GM04503 (cell line): ENCODE measurements at regions not wholly inside any gene's neighbourhood (a gene's known extent, or its start where the extent isn't known, plus 50 kb on each side); places are given as distances from the start of the nearest gene placed in this dataset.
"Not testable (repeated sequence)": the region's sequence is repeated elsewhere in the genome, so short reads cannot be mapped to it uniquely, and the experiment has no call there.

ENCODE experiments used
- DNase-seq: peaks from one replicate; pipeline ENCODE4 v3.0.0-alpha.2; 2012; ENCODE audit warnings: low read depth

- no peak for DNase-seq
Measured at GRCh38 chr10:36050763-36051499, 408.8 kb upstream of the FZD8 start.

- no peak for DNase-seq
Measured at GRCh38 chr10:36048780-36049179, 406.7 kb upstream of the FZD8 start.

DNA sequence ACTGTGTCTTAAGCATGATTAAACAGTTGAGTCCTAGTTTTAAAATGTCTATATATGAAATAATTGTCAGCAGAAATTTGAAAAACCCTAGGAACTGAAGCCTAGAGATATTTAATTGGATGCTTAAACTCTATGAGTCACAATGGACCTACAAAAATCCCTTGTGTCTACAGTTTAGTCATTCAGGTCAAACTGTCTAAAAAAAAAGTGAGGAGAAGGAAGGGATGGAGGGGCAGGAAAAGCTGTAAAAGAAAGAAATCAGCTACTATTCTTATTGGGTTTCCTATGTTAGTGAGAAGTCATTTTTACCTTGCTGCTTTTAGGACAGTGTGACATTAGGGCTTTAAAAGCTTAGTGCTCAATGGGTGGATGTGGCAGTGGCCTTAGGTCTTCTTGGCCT lies 406.1 kb upstream of the FZD8 start:
- DNase-seq = no peak

DNA sequence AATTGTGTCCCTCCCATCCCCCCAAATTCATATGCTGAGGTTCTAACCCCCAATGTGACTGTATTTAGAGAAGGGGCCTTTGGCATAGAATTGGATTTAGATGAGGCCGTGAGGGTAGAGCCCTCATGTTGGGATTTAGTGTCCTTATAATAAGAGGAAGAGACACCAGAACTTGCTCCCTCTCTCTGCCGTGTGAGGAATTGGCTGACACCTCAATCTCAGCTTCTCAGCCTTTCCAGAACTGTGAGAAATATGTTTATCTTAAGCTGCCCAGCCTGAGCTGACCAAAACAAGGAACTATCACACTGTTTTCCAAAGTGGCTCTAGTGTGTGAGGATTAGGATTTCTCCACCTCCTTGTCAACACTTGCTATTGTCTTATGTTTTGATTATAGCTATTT lies 400.0 kb upstream of the FZD8 start:
- DNase-seq = no peak

DNA sequence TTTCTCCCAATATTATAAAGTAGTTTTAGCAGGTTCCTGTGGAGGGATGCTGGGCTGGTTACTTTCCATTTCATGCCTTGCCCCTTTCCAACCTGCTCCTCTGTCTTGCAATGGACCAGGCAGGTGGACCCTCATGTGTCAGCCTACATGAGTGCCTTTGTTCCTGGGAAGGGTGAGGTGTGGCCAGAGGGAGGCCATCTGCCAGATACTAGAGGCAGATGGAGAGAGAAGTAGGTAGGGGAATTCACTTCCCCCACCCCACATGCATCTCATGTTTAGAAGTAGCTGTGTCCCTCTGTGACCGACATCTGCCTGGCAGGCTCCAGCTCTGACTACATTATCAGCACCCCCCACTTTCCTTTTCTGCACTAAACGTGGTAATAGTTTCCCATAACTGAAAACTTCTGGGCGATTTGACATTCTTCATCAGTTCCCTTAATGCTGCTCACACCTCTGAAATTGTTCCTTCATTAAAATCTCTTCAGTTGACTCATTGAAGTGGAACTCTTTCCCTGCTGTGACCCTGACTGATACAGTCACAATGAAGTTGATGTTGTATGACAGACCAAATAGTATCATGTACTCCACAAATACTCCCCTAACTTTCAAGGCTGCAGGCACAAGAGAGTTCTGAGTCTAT lies 396.3 kb upstream of the FZD8 start:
- no peak for DNase-seq

GRCh38 chr10:36036137-36036536 lies 394.0 kb upstream of the FZD8 start:
- DNase-seq = no peak

GRCh38 chr10:36033808-36034207 lies 391.7 kb upstream of the FZD8 start:
- no peak for DNase-seq

- DNase-seq = no peak
Measured at GRCh38 chr10:36030516-36030915, 388.4 kb upstream of the FZD8 start.

GRCh38 chr10:36026656-36027390 lies 384.7 kb upstream of the FZD8 start:
- peak; percentile 71 for DNase-seq

GRCh38 chr10:36026081-36026480 lies 384.0 kb upstream of the FZD8 start:
- no peak for DNase-seq

DNA sequence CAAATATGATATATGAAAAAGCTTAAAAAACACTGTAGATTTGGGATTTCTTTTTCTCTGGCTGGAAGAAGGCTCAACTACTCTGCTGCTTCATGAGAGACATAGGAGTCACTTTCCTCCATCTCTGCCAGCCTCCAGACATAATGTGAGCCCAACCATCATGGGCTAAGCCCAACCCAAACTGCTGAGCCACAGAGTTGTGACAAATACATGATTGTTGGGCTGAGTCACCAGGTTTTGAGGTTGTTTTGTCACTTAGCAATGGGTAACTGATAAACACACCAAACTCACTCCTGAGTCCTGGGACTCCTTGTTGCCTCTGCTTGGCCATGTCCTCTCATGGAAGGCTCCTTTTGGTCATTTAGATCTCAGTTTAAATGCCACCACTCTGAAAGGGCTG lies 381.8 kb upstream of the FZD8 start:
- DNase-seq = peak; percentile 93

- no peak for DNase-seq
Measured at GRCh38 chr10:36021096-36021495, 379.0 kb upstream of the FZD8 start.

- DNase-seq = no peak
Measured at GRCh38 chr10:36019749-36020148, 377.7 kb upstream of the FZD8 start.

DNA sequence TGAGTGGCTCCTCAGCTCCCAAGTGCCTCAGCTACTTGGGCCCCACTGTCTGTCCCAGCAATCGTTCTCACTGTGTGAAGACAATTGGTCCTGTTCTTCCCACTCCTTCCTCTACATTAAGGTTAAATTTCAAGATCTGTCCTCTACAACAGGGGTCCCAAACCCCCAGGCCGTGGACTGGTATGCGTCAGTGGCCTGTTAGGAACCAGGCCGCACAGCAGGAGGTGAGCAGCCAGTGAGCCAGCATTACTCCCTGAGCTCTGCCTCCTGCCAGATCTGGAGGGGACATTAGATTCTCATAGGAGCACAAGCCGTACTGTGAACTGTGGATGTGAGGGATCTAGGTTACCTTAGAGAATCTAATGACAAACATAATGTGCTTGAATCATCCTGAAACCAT lies 376.9 kb upstream of the FZD8 start:
- no peak for DNase-seq

DNA sequence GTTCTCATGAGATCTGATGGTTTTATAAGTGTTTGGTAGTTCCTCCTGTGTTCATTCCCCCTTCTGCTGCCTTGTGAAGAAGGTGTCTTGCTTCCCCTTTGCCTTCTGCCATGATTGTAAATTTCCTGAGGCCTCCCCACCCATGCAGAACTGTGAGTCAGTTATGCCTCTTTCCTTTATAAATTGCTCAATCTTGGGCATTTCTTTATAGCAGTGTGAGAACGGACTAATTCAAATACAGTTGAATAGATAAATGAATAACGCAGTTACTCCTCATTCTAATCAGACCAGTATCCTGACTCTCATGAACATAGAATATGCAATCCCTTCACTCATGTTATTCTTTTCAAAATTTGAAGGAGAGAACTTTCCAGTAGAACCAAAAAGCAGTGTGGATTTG lies 375.0 kb upstream of the FZD8 start:
- DNase-seq = no peak

GRCh38 chr10:36007369-36007768 lies 365.3 kb upstream of the FZD8 start:
- no peak for DNase-seq

GRCh38 chr10:36003688-36004087 lies 361.6 kb upstream of the FZD8 start:
- DNase-seq = no peak

- DNase-seq = no peak
Measured at GRCh38 chr10:36003031-36003600, 361.0 kb upstream of the FZD8 start.

- DNase-seq = no peak
Measured at GRCh38 chr10:36002445-36002844, 360.3 kb upstream of the FZD8 start.

GRCh38 chr10:36000754-36001153 lies 358.7 kb upstream of the FZD8 start:
- DNase-seq = not testable (repeated sequence)

DNA sequence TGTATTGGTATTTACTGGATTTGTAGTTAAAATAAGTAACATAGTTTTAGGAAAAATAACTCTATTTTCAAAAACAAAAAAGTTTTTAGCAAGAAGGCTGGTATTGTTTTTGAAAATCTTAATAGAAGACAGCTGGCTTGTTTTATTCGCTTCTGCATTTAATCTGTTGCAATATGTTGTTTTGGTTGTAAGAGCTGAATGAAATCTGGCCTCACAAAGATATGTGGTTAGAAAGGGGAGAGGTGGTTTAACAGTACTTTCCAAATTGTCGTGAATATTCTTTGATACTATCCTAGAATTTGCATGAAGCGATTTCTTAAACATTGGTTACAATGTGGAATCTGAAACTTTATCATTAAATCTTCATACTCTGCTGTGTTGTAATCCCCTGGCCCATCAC lies 355.9 kb upstream of the FZD8 start:
- peak; percentile 25 for DNase-seq

DNA sequence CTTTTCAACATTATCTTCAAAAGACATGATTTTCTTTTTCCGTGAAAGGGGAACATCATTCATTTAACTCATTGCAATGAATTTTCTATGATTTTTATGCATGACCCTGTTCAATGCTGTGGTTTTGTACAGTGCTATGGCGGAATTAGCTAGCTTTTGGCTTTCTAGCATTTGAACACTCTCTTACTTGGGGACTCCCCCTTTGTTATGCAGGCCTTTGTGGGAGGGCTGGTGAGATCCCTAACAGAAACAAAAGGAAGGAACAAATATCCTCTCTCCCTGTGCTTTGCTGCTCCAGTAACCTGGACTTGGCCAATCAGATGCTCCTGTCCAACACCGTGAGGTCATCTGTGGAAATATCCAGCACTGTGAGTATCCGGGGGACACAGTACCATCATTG lies 353.4 kb upstream of the FZD8 start:
- no peak for DNase-seq
